Stromal cell of bone marrow (primary cell): ENCODE measurements at regions not wholly inside any gene's neighbourhood (a gene's known extent, or its start where the extent isn't known, plus 50 kb on each side); places are given as distances from the start of the nearest gene placed in this dataset.

Experiments
- DNase-seq: peaks from one replicate; pipeline ENCODE4 v3.0.0-alpha.2; 2012; ENCODE audit warnings: low read depth

GRCh38 chr1:61627365-61627764, 97.6 kb downstream of the TM2D1 start:
- DNase-seq = no peak

GRCh38 chr1:61626816-61627215, 98.1 kb downstream of the TM2D1 start:
- no peak for DNase-seq

- no peak for DNase-seq
These were observed 101.1 kb downstream of the TM2D1 start for GRCh38 chr1:61623852-61624251.

GRCh38 chr1:61620536-61620935, 104.4 kb downstream of the TM2D1 start:
- no peak for DNase-seq

- no peak for DNase-seq
These were observed 106.2 kb downstream of the TM2D1 start for GRCh38 chr1:61618755-61619154.

GRCh38 chr1:61618193-61618592, 106.7 kb downstream of the TM2D1 start:
- no peak for DNase-seq

GRCh38 chr1:61616830-61617229, 108.1 kb downstream of the TM2D1 start:
- DNase-seq = no peak

- no peak for DNase-seq
These were observed 112.3 kb downstream of the TM2D1 start for GRCh38 chr1:61612602-61613001.

GRCh38 chr1:61609040-61609439, 115.9 kb downstream of the TM2D1 start:
- no peak for DNase-seq

- no peak for DNase-seq
These were observed 117.5 kb downstream of the TM2D1 start for GRCh38 chr1:61607448-61607847.

- peak; percentile 57 for DNase-seq
These were observed 118.3 kb downstream of the TM2D1 start for GRCh38 chr1:61606448-61607312.

- peak; percentile 30 for DNase-seq
These were observed 119.2 kb downstream of the TM2D1 start for GRCh38 chr1:61605607-61606321.

- DNase-seq = no peak
These were observed 120.3 kb downstream of the TM2D1 start for GRCh38 chr1:61604684-61605083.

GRCh38 chr1:61604261-61604660, 120.7 kb downstream of the TM2D1 start:
- DNase-seq = no peak

- DNase-seq = no peak
These were observed 122.3 kb downstream of the TM2D1 start for GRCh38 chr1:61602663-61603062.

- DNase-seq = no peak
These were observed 127.3 kb downstream of the TM2D1 start for GRCh38 chr1:61597601-61598000.

GRCh38 chr1:61593331-61593730, 131.6 kb downstream of the TM2D1 start:
- DNase-seq = no peak

- DNase-seq = no peak
These were observed 133.6 kb downstream of the TM2D1 start for GRCh38 chr1:61591351-61591750.

- no peak for DNase-seq
These were observed 135.9 kb downstream of the TM2D1 start for GRCh38 chr1:61588736-61589672.

GRCh38 chr1:61585714-61586113, 139.2 kb downstream of the TM2D1 start:
- DNase-seq = no peak

GRCh38 chr1:61583703-61584102, 141.2 kb downstream of the TM2D1 start:
- DNase-seq = no peak

- DNase-seq = no peak
These were observed 143.7 kb downstream of the TM2D1 start for GRCh38 chr1:61581251-61581650.
